ENCODE measurements at regions not wholly inside any gene's neighbourhood (a gene's known extent, or its start where the extent isn't known, plus 50 kb on each side); places are given as distances from the start of the nearest gene placed in this dataset.

GRCh38 chr9:14373706-14374105 is 59.8 kb upstream of the NFIB start:
- Histone ChIP-seq H3K9me3 (replicated peaks in 1 of 2; ENCODE audit: control insufficient read depth in 2 of 2, insufficient read depth in 1 of 2, low read depth in 1 of 2, low read length in 2 of 2) (no peaks in the 10 kb centered on the region), H2BK12ac (ENCODE audit: low read length) (no peak overlapping the region), H3K23ac (ENCODE audit: low read depth, low read length, poor library complexity) (no peak overlapping the region), H3K4me1 (ENCODE audit: control insufficient read depth in 2 of 2, insufficient read depth in 1 of 2, low read depth in 1 of 2, low read length in 2 of 2) (peaks cover 0 to 6% of the 10 kb centered on the region in 2 donors), H3K4ac (ENCODE audit: low read length) (no peak overlapping the region), H4K91ac (ENCODE audit: low read depth, low read length, poor library complexity) (no peak overlapping the region), H3K79me1 (ENCODE audit: low read depth, low read length) (no peaks in the 10 kb centered on the region), H3K36me3 (replicated peaks in 1 of 2; ENCODE audit: control insufficient read depth in 2 of 2, insufficient read depth in 2 of 2, low read length in 2 of 2) (no peaks in the 10 kb centered on the region), H3K14ac (ENCODE audit: low read length) (no peak overlapping the region), H3K4me2 (ENCODE audit: insufficient read depth, low read length, poor library complexity, severe bottlenecking) (no peak overlapping the region), H2AFZ (ENCODE audit: low read length) (no peak overlapping the region), H2BK15ac (ENCODE audit: low read length) (no peak overlapping the region), H2BK120ac (ENCODE audit: low read depth, low read length) (no peak overlapping the region), H3K18ac (ENCODE audit: low read length) (no peak overlapping the region), H3K4me3 (ENCODE audit: low read length in 2 of 2) (no peak overlapping the region), H3K27ac (replicated peaks; ENCODE audit: low read length) (no peak overlapping the region), H3K27me3 (ENCODE audit: control insufficient read depth in 3 of 3, insufficient read depth in 3 of 3, low read depth in 1 of 3, low read length in 3 of 3) (no peaks in the 10 kb centered on the region), H2BK5ac (ENCODE audit: low read length) (no peak overlapping the region), H4K8ac (ENCODE audit: low read depth, low read length) (no peak overlapping the region), H2AK5ac (ENCODE audit: low read depth, low read length) (no peak overlapping the region), H3K9ac (ENCODE audit: low read depth, low read length, poor library complexity) (no peak overlapping the region)
- no CpG with 5 or more reads among the region's 4 CpGs for WGBS, 2 donors (ENCODE audit: extremely low coverage in 2 of 2, insufficient read length in 2 of 2, insufficient replicate concordance in 1 of 2)
- DNase-seq (ENCODE audit: low spot score): no peak

- Histone ChIP-seq H3K27me3 (ENCODE audit: control insufficient read depth in 3 of 3, insufficient read depth in 3 of 3, low read depth in 1 of 3, low read length in 3 of 3) (no peaks in the 10 kb centered on the region), H2BK120ac (ENCODE audit: low read depth, low read length) (no peak overlapping the region), H2BK12ac (ENCODE audit: low read length) (no peak overlapping the region), H3K4ac (ENCODE audit: low read length) (no peak overlapping the region), H3K14ac (ENCODE audit: low read length) (no peak overlapping the region), H3K27ac (replicated peaks; ENCODE audit: low read length) (no peak overlapping the region), H3K23ac (ENCODE audit: low read depth, low read length, poor library complexity) (no peak overlapping the region), H3K9ac (ENCODE audit: low read depth, low read length, poor library complexity) (no peak overlapping the region), H3K4me1 (ENCODE audit: control insufficient read depth in 2 of 2, insufficient read depth in 1 of 2, low read depth in 1 of 2, low read length in 2 of 2) (peaks cover 0 to 6% of the 10 kb centered on the region in 2 donors), H3K18ac (ENCODE audit: low read length) (no peak overlapping the region), H2AK5ac (ENCODE audit: low read depth, low read length) (no peak overlapping the region), H2BK15ac (ENCODE audit: low read length) (no peak overlapping the region), H4K91ac (ENCODE audit: low read depth, low read length, poor library complexity) (no peak overlapping the region), H3K4me3 (ENCODE audit: low read length in 2 of 2) (no peak overlapping the region), H4K8ac (ENCODE audit: low read depth, low read length) (no peak overlapping the region), H2BK5ac (ENCODE audit: low read length) (no peak overlapping the region), H3K79me1 (ENCODE audit: low read depth, low read length) (no peaks in the 10 kb centered on the region), H2AFZ (ENCODE audit: low read length) (no peak overlapping the region), H3K4me2 (ENCODE audit: insufficient read depth, low read length, poor library complexity, severe bottlenecking) (no peak overlapping the region), H3K36me3 (replicated peaks in 1 of 2; ENCODE audit: control insufficient read depth in 2 of 2, insufficient read depth in 2 of 2, low read length in 2 of 2) (no peaks in the 10 kb centered on the region), H3K9me3 (replicated peaks in 1 of 2; ENCODE audit: control insufficient read depth in 2 of 2, insufficient read depth in 1 of 2, low read depth in 1 of 2, low read length in 2 of 2) (no peaks in the 10 kb centered on the region)
- no peak for DNase-seq (ENCODE audit: low spot score)
These were observed 59.4 kb upstream of the NFIB start for GRCh38 chr9:14373336-14373666.

- no peak overlapping the region for H2BK5ac ChIP-seq (ENCODE audit: low read length)
- H2BK12ac ChIP-seq (ENCODE audit: low read length): no peak overlapping the region
- no peak for DNase-seq (ENCODE audit: low spot score)
- no peak overlapping the region for H4K91ac ChIP-seq (ENCODE audit: low read depth, low read length, poor library complexity)
- H3K14ac ChIP-seq (ENCODE audit: low read length): no peak overlapping the region
- WGBS, 2 donors (ENCODE audit: extremely low coverage in 2 of 2, insufficient read length in 2 of 2, insufficient replicate concordance in 1 of 2): no CpG with 5 or more reads among the region's 4 CpGs
- no peak overlapping the region for H3K27ac ChIP-seq (replicated peaks; ENCODE audit: low read length)
- no peak overlapping the region for H2BK120ac ChIP-seq (ENCODE audit: low read depth, low read length)
- no peak overlapping the region for H2BK15ac ChIP-seq (ENCODE audit: low read length)
- no peak overlapping the region for H3K4ac ChIP-seq (ENCODE audit: low read length)
- no peak overlapping the region for H3K9ac ChIP-seq (ENCODE audit: low read depth, low read length, poor library complexity)
- no peak overlapping the region for H3K4me3 ChIP-seq (ENCODE audit: low read length in 2 of 2)
- no peak overlapping the region for H3K18ac ChIP-seq (ENCODE audit: low read length)
- H3K4me2 ChIP-seq (ENCODE audit: insufficient read depth, low read length, poor library complexity, severe bottlenecking): no peak overlapping the region
- H2AFZ ChIP-seq (ENCODE audit: low read length): peak overlapping the region; percentile 36
- peaks cover 0 to 6% of the 10 kb centered on the region in 2 donors for H3K4me1 ChIP-seq (ENCODE audit: control insufficient read depth in 2 of 2, insufficient read depth in 1 of 2, low read depth in 1 of 2, low read length in 2 of 2)
- no peaks in the 10 kb centered on the region for H3K9me3 ChIP-seq (replicated peaks in 1 of 2; ENCODE audit: control insufficient read depth in 2 of 2, insufficient read depth in 1 of 2, low read depth in 1 of 2, low read length in 2 of 2)
- no peak overlapping the region for H4K8ac ChIP-seq (ENCODE audit: low read depth, low read length)
- no peaks in the 10 kb centered on the region for H3K79me1 ChIP-seq (ENCODE audit: low read depth, low read length)
- no peak overlapping the region for H2AK5ac ChIP-seq (ENCODE audit: low read depth, low read length)
- H3K36me3 ChIP-seq (replicated peaks in 1 of 2; ENCODE audit: control insufficient read depth in 2 of 2, insufficient read depth in 2 of 2, low read length in 2 of 2): no peaks in the 10 kb centered on the region
- H3K27me3 ChIP-seq (ENCODE audit: control insufficient read depth in 3 of 3, insufficient read depth in 3 of 3, low read depth in 1 of 3, low read length in 3 of 3): no peaks in the 10 kb centered on the region
- H3K23ac ChIP-seq (ENCODE audit: low read depth, low read length, poor library complexity): no peak overlapping the region
These were observed 58.7 kb upstream of the NFIB start for GRCh38 chr9:14372437-14373335.

GRCh38 chr9:14369011-14369410 is 55.1 kb upstream of the NFIB start:
- no peak overlapping the region for H3K4ac ChIP-seq (ENCODE audit: low read length)
- no CpG with 5 or more reads among the region's 6 CpGs for WGBS, 2 donors (ENCODE audit: extremely low coverage in 2 of 2, insufficient read length in 2 of 2, insufficient replicate concordance in 1 of 2)
- no peak overlapping the region for H2BK12ac ChIP-seq (ENCODE audit: low read length)
- H3K27ac ChIP-seq (replicated peaks; ENCODE audit: low read length): no peak overlapping the region
- H3K18ac ChIP-seq (ENCODE audit: low read length): no peak overlapping the region
- no peak overlapping the region for H2BK120ac ChIP-seq (ENCODE audit: low read depth, low read length)
- DNase-seq (ENCODE audit: low spot score): no peak
- no peaks in the 10 kb centered on the region for H3K27me3 ChIP-seq (ENCODE audit: control insufficient read depth in 3 of 3, insufficient read depth in 3 of 3, low read depth in 1 of 3, low read length in 3 of 3)
- no peak overlapping the region for H2AK5ac ChIP-seq (ENCODE audit: low read depth, low read length)
- no peak overlapping the region for H3K23ac ChIP-seq (ENCODE audit: low read depth, low read length, poor library complexity)
- no peak overlapping the region for H3K14ac ChIP-seq (ENCODE audit: low read length)
- H3K36me3 ChIP-seq (replicated peaks in 1 of 2; ENCODE audit: control insufficient read depth in 2 of 2, insufficient read depth in 2 of 2, low read length in 2 of 2): no peaks in the 10 kb centered on the region
- no peak overlapping the region for H4K8ac ChIP-seq (ENCODE audit: low read depth, low read length)
- H2AFZ ChIP-seq (ENCODE audit: low read length): no peak overlapping the region
- H2BK15ac ChIP-seq (ENCODE audit: low read length): no peak overlapping the region
- no peak overlapping the region for H3K4me2 ChIP-seq (ENCODE audit: insufficient read depth, low read length, poor library complexity, severe bottlenecking)
- H3K9ac ChIP-seq (ENCODE audit: low read depth, low read length, poor library complexity): no peak overlapping the region
- no peak overlapping the region for H4K91ac ChIP-seq (ENCODE audit: low read depth, low read length, poor library complexity)
- no peaks in the 10 kb centered on the region for H3K9me3 ChIP-seq (replicated peaks in 1 of 2; ENCODE audit: control insufficient read depth in 2 of 2, insufficient read depth in 1 of 2, low read depth in 1 of 2, low read length in 2 of 2)
- H3K79me1 ChIP-seq (ENCODE audit: low read depth, low read length): no peaks in the 10 kb centered on the region
- peaks cover 0 to 6% of the 10 kb centered on the region in 2 donors for H3K4me1 ChIP-seq (ENCODE audit: control insufficient read depth in 2 of 2, insufficient read depth in 1 of 2, low read depth in 1 of 2, low read length in 2 of 2)
- no peak overlapping the region for H2BK5ac ChIP-seq (ENCODE audit: low read length)
- no peak overlapping the region for H3K4me3 ChIP-seq (ENCODE audit: low read length in 2 of 2)
